Suprapubic skin (tissue), 4 donors: ENCODE measurements at regions not wholly inside any gene's neighbourhood (a gene's known extent, or its start where the extent isn't known, plus 50 kb on each side); places are given as distances from the start of the nearest gene placed in this dataset.
A peak's percentile ranks its signal among the peaks of the same experiment; 100 is the strongest.

Experiments used
- DNase-seq, 2 donors: peaks; one replicate each; pipeline ENCODE4 v3.0.0-alpha.2; 2019; ENCODE audit warnings: low spot score in 2 of 2
- H3K27ac ChIP-seq: fragments of 200-600 bp; sonication (generic); one replicate; pipeline ENCODE4 v1.5.1; 2019
- H3K27me3 ChIP-seq: fragments of 200-600 bp; sonication (generic); one replicate; pipeline ENCODE4 v1.5.1; 2019
- H3K36me3 ChIP-seq: fragments of 200-600 bp; sonication (generic); one replicate; pipeline ENCODE4 v1.5.1; 2019
- H3K4me1 ChIP-seq: fragments of 200-600 bp; sonication (generic); one replicate; pipeline ENCODE4 v1.5.1; 2019
- H3K4me3 ChIP-seq: fragments of 200-600 bp; sonication (generic); one replicate; pipeline ENCODE4 v1.5.1; 2019; ENCODE audit warnings: mild to moderate bottlenecking
- H3K9me3 ChIP-seq: fragments of 200-600 bp; sonication (generic); one replicate; pipeline ENCODE4 v1.5.1; 2019
- CTCF ChIP-seq, 2 donors: fragments of 200-600 bp in 1 of 2; fragments of 450-650 bp in 1 of 2; sonication (generic) in 1 of 2; IDR thresholded peaks; one replicate each; pipeline ENCODE4 v1.5.1; 2016 to 2019; ENCODE audit warnings: antibody characterized with exemption in 2 of 2, mild to moderate bottlenecking in 1 of 2, moderate library complexity in 1 of 2
- EP300 ChIP-seq: sonication (generic); formaldehyde crosslinking; IDR thresholded peaks from one replicate; pipeline ENCODE4 v1.6.1; 2017; ENCODE audit warnings: antibody characterized with exemption
- POLR2A ChIP-seq, 2 donors: fragments of 450-650 bp; IDR thresholded peaks; one replicate each; pipeline ENCODE4 v1.6.1; 2017; ENCODE audit warnings: antibody characterized with exemption in 2 of 2, mild to moderate bottlenecking in 2 of 2, moderate library complexity in 2 of 2
- POLR2AphosphoS5 ChIP-seq, 3 donors: sonication (generic); formaldehyde crosslinking; IDR thresholded peaks; one replicate each; pipeline ENCODE4 v1.6.1; 2017; ENCODE audit warnings: antibody characterized with exemption in 3 of 3
- WGBS: methylation state at CpG from one replicate; pipeline ENCODE4 v1.1.5; 2018; 5-methylcytosine and 5-hydroxymethylcytosine counted together

GRCh38 chr3:107116251-107116650 is 261.0 kb upstream of the CCDC54 start:
- Histone ChIP-seq H3K27me3 (no peaks in the 10 kb centered on the region), H3K36me3 (no peaks in the 10 kb centered on the region), H3K4me3 (no peak overlapping the region), H3K4me1 (peaks cover 4% of the 10 kb centered on the region), H3K27ac (no peak overlapping the region), H3K9me3 (no peaks in the 10 kb centered on the region)
- 97% methylated on average over 16 of the region's 17 CpGs for WGBS
- TF ChIP-seq POLR2A (IDR thresholded peaks at IDR 0.05) = no peak
- no peak for TF ChIP-seq POLR2AphosphoS5 (IDR thresholded peaks at IDR 0.05)
- TF ChIP-seq EP300 = no peak
- TF ChIP-seq CTCF (IDR thresholded peaks at IDR 0.05) = no peak
- no peak for DNase-seq

- Histone ChIP-seq H3K27ac (no peak overlapping the region), H3K4me3 (no peak overlapping the region), H3K27me3 (no peaks in the 10 kb centered on the region), H3K9me3 (no peaks in the 10 kb centered on the region), H3K36me3 (no peaks in the 10 kb centered on the region), H3K4me1 (peaks cover 4% of the 10 kb centered on the region)
- no peak for TF ChIP-seq POLR2A (IDR thresholded peaks at IDR 0.05)
- TF ChIP-seq CTCF (IDR thresholded peaks at IDR 0.05) = no peak
- no peak for TF ChIP-seq POLR2AphosphoS5 (IDR thresholded peaks at IDR 0.05)
- no peak for TF ChIP-seq EP300
- WGBS = 95% methylated on average over 4 of the region's 4 CpGs
- DNase-seq = no peak
These were observed 260.1 kb upstream of the CCDC54 start for GRCh38 chr3:107117156-107117555.

- H3K36me3 ChIP-seq = no peaks in the 10 kb centered on the region
- H3K27me3 ChIP-seq = no peaks in the 10 kb centered on the region
- H3K27ac ChIP-seq = no peak overlapping the region
- H3K9me3 ChIP-seq = no peaks in the 10 kb centered on the region
- no peak for TF ChIP-seq POLR2AphosphoS5 (IDR thresholded peaks at IDR 0.05)
- TF ChIP-seq CTCF (IDR thresholded peaks at IDR 0.05) = peak in 1 of 2 donors; percentile 18
- TF ChIP-seq POLR2A (IDR thresholded peaks at IDR 0.05) = no peak
- no peak for DNase-seq
- H3K4me1 ChIP-seq = peaks cover 4% of the 10 kb centered on the region
- no peak overlapping the region for H3K4me3 ChIP-seq
- WGBS = 44% methylated on average over 10 of the region's 10 CpGs
These were observed 259.2 kb upstream of the CCDC54 start for GRCh38 chr3:107117922-107118536.

- no peaks in the 10 kb centered on the region for H3K36me3 ChIP-seq
- DNase-seq = no peak
- TF ChIP-seq CTCF (IDR thresholded peaks at IDR 0.05) (no peak), POLR2A (IDR thresholded peaks at IDR 0.05) (no peak), EP300 (no peak), POLR2AphosphoS5 (IDR thresholded peaks at IDR 0.05) (no peak)
- WGBS = 29% methylated on average over 1 of the region's 1 CpG
- no peaks in the 10 kb centered on the region for H3K9me3 ChIP-seq
- no peak overlapping the region for H3K27ac ChIP-seq
- no peaks in the 10 kb centered on the region for H3K4me1 ChIP-seq
- no peak overlapping the region for H3K4me3 ChIP-seq
- no peaks in the 10 kb centered on the region for H3K27me3 ChIP-seq
These were observed 252.4 kb upstream of the CCDC54 start for GRCh38 chr3:107124885-107125284.

GRCh38 chr3:107128946-107129345 is 248.3 kb upstream of the CCDC54 start:
- TF ChIP-seq CTCF (IDR thresholded peaks at IDR 0.05) = no peak
- TF ChIP-seq POLR2A (IDR thresholded peaks at IDR 0.05) = no peak
- no peak for TF ChIP-seq POLR2AphosphoS5 (IDR thresholded peaks at IDR 0.05)
- TF ChIP-seq EP300 = no peak
- 30% methylated on average over 3 of the region's 3 CpGs for whole genome bisulfite sequencing
- no peak for DNase-seq

More at GRCh38 chr3:107128946-107129345, 248.3 kb upstream of the CCDC54 start:
- no peak overlapping the region for H3K4me3 ChIP-seq
- no peaks in the 10 kb centered on the region for H3K4me1 ChIP-seq
- no peaks in the 10 kb centered on the region for H3K36me3 ChIP-seq
- H3K27ac ChIP-seq = no peak overlapping the region
- no peaks in the 10 kb centered on the region for H3K27me3 ChIP-seq
- no peaks in the 10 kb centered on the region for H3K9me3 ChIP-seq
